Thyroid gland (tissue), 4 donors: ENCODE measurements at regions not wholly inside any gene's neighbourhood (a gene's known extent, or its start where the extent isn't known, plus 50 kb on each side); places are given as distances from the start of the nearest gene placed in this dataset.

Source experiments
- POLR2A ChIP-seq, 2 donors: fragments of 450-650 bp; IDR thresholded peaks; one replicate each; pipeline ENCODE4 v1.6.1; 2017; ENCODE audit warnings: antibody characterized with exemption in 2 of 2, mild to moderate bottlenecking in 2 of 2, moderate library complexity in 1 of 2
- TF ChIP-seq, protein P1 (sequence below), 6 experiments: fragments of 200-600 bp in 3 of 6; fragments of 450-650 bp in 3 of 6; sonication (generic) in 3 of 6; IDR thresholded peaks; one replicate each; pipeline ENCODE4 v1.5.1; 2016 to 2019; ENCODE audit warnings: antibody characterized with exemption in 6 of 6, mild to moderate bottlenecking in 2 of 6, inconsistent platforms in 1 of 6, moderate library complexity in 1 of 6

DNA sequence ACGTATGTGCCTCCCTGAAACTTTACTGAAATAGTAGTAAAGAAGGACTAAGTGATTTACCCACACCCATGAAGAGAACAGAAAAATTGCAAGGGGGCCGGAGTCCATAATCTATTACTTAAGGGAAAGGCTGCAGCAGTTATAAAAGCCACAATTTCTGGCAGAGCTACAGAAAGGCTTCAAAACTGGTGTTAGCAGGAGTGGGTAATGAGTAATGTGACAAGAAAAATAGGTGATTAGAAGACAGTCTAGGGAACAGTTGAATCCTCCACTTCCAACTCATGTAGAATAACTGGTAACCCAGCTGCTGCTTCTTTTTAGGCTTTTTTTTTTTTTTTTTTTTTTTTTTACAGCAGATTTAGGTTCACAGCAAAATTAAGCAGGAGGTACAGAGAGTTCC is 413.3 kb downstream of the SFMBT2 start:
- no peak for TF ChIP-seq POLR2A (IDR thresholded peaks at IDR 0.05)
- TF ChIP-seq, protein P1, sequence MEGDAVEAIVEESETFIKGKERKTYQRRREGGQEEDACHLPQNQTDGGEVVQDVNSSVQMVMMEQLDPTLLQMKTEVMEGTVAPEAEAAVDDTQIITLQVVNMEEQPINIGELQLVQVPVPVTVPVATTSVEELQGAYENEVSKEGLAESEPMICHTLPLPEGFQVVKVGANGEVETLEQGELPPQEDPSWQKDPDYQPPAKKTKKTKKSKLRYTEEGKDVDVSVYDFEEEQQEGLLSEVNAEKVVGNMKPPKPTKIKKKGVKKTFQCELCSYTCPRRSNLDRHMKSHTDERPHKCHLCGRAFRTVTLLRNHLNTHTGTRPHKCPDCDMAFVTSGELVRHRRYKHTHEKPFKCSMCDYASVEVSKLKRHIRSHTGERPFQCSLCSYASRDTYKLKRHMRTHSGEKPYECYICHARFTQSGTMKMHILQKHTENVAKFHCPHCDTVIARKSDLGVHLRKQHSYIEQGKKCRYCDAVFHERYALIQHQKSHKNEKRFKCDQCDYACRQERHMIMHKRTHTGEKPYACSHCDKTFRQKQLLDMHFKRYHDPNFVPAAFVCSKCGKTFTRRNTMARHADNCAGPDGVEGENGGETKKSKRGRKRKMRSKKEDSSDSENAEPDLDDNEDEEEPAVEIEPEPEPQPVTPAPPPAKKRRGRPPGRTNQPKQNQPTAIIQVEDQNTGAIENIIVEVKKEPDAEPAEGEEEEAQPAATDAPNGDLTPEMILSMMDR (IDR thresholded peaks at IDR 0.05) = no peak
